HuH-7.5 (cell line): ENCODE measurements at regions not wholly inside any gene's neighbourhood (a gene's known extent, or its start where the extent isn't known, plus 50 kb on each side); places are given as distances from the start of the nearest gene placed in this dataset.

Source experiments
- DNase-seq: peaks from one replicate; pipeline ENCODE4 v3.0.0; 2011; ENCODE audit warnings: low spot score

GRCh38 chr12:92000597-92000996 lies 145.0 kb downstream of the BTG1 start:
- DNase-seq, result no peak

- no peak for DNase-seq
These were observed 145.8 kb downstream of the BTG1 start for GRCh38 chr12:91999823-92000222.

DNA sequence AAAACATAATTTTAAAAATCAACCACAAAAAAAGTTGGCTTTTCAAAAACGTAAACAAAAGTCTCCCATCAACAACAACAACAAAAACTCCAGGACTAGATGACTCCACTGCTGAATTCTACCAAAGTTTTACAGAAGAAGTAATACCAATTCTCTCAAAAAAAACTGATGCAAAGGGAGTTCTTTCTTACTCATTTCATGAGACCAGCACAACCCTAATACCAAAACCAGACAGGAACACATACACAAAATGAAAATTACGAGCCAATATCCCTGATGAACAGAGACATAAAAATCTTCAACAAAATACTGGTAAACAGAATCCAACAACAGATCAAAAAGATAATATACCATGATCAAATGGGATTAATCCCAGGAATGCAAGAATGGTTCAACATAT lies 147.3 kb downstream of the BTG1 start:
- no peak for DNase-seq

GRCh38 chr12:91994208-91994797 lies 151.3 kb downstream of the BTG1 start:
- no peak for DNase-seq

DNA sequence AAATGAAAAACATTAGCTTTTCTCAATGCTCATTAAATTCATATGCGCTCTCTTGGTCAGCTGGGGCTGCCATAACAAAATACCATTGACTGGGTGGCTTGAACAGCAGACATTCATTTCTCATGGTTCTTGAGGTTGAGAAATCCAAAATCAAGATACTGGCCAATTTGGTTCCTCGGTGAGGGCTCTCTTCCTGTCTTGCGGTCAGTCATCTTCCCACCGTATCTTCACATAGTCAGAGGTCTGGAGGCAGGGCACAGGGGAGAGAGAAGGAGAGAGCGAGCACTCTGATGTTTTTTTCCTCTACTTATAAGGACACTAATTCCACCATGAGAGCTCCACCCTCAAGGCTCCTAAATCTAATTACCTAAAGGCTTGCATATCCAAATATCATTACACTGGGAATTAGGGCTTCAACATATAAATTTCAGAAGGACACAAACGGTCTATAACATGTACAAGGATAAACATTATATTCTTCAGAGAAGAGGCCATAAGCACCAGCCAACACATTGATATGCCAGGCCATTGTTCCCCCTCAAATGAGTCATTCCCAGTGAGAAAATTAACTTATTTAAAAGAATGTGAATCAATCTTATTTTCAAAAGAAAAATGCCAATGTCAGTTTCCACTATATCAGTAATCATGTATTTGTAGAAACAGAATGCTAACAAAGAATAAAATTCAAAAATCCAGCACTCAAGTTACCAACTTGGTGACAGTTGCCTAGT lies 152.2 kb downstream of the BTG1 start:
- no peak for DNase-seq

- DNase-seq, result no peak
These were observed 154.1 kb downstream of the BTG1 start for GRCh38 chr12:91991399-91992187.

GRCh38 chr12:91990525-91990924 lies 155.1 kb downstream of the BTG1 start:
- no peak for DNase-seq

DNA sequence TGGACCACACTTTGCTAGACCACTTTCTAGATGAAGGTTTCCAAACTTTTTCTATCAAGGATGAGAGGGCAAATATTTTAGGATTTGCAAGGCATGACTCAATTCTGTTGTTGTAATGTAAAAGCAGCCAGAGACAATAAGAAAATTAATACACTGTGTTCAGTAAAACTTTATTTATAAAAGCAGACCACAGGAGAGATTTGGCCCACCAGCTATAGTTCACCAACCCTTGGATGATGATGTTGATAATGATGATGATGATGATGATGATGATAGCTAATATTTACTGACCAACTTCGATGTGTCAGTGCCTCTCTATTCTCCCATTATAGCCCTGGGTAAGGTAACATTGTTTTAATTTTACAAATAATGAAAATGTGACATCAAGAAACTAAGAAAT lies 156.5 kb downstream of the BTG1 start:
- DNase-seq, result no peak

DNA sequence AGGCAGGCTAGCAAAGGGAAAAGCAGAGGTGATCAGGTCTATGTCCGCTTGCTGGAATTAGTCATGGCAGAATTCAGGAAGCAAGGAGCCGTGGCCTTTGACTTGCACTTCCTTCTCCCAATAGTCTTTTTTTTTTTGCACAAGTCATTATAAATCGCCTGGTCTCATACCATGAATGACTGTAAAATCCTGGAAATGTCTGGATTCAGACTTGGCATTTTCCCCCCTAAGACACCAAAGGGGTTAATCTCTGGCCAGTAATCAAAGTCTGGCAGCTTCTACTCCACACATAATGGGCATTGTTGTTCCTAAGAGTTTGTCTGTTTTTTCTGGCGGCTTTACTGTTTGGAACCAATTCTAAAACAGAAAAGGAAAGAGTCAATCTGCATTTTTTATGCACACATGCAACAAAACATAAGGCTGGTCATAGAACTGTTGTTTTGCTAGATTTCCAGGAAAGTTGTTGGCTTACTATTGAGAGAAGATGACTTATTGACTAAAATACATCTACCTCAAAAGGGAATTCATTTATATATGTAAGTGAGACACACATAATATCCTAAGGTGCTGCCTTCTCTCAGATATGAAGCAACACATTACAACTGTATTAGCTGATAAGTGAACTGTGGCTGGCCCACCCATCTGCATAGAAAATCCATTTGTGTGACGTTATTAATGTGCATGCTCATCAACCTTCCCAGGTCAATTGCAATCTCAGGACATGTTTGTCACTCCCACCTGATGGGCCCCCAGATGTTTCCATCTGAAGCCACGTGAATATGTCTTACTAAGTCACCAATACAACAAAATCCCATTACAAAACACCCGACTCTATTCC lies 157.3 kb downstream of the BTG1 start:
- no peak for DNase-seq

DNA sequence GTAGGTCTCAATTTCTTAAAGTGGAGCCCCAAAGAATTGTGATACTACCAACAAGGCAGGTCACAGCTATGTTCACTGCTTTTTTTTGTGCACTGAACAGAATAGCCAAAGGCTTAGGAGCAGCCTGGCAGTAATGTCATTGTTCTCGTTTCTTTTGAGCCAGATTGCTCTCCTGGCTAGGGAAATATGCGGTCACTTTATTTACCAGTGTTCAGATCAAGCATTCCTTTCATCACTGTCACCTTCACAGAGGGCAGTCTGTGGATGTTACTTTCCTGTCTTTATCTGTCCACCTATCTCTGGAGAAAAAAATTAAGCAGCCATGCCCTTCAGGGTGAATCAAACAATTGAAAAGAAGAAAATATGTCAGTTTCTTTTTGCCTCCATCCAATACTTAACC lies 159.6 kb downstream of the BTG1 start:
- DNase-seq, result no peak

DNA sequence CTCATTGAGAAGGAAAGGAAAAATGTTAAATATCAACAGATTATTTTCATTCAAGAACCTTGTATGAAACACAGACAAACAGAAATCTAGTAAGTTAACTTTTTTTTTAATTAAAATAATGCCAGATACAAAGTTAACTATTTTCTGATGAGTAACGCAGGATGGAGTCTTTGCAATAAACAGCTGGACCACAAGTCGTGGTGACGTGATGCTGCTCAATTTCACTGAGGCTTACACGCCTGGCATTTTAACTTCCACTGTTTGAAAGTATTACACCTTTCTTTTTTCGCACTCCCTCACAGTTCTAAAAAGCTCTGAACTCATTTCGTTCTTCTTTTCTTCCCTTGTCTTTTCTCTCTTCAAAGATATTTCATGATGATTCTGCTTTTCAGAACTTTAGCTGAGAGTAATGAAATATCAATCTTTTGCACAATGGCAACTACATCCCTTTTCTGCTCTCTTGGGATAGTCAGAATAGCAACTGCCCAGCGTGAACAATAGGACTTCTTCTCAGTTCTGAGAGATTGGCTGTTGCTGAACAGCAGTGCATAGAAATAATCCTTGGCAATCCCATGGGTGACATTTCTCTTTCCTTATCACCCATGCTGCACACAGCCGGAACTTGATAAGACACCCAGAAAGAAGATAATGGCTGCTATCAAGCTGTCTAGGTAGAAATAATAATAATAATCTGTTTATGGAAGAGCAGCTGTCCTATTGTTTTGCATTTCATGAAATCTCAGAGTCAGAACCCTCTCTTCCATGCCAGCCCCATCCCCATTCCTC lies 160.5 kb downstream of the BTG1 start:
- no peak for DNase-seq

DNA sequence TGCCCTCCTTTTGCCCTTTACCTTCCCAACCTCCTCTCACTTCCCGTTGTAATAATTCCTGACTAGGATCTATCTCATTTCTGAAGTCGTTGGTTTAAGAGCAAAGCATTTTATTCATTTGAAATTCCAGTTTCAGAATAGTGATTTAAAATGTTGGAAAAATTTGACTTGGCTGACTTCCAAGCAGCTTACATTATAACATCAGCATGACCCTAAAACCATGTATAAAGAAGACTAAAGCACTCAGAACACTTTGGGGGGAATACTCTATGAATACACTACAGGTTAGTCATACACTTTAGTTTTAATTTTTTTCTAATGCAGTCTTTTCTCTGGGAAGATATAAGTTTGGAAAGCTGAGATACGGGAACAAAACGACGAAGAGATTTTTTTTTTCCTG lies 161.1 kb downstream of the BTG1 start:
- DNase-seq, result no peak

DNA sequence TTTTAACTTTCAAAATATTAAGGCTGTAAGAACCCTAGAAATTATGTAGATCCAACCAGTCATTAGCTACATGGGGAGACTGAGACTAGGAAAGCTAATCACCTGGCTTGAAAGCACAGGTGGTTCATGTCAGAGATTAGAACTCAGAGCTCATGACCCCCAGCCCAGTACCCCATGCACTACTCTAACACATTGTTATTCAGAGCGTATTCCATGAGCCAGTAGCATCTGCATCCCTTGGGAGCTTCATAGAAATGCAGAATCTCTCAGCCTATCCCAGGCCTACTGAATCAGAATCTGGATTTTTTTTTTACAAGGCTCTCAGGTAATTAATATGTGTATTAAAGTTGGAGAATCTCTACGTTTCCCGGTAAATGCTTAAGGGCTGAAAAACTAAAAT lies 161.7 kb downstream of the BTG1 start:
- DNase-seq, result no peak

DNA sequence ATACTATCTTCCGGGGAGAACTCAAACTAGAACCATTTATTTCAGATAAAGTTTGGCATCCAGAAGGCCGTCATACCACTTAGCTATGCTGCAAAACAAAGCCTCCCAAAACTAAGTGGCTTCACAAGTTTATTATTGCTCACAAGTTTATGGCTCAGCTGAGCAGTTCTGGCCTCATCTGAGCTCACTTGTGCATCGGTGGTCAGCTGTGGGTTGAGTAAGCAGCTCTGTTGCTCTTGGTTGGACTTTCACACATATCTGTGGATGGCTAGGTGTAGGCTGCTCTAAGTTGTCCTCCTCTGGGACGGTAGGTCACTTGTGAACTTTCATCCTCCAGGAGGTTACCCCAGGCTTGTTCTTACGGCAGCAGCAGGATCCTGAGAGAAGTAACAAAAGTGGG lies 162.7 kb downstream of the BTG1 start:
- no peak for DNase-seq

DNA sequence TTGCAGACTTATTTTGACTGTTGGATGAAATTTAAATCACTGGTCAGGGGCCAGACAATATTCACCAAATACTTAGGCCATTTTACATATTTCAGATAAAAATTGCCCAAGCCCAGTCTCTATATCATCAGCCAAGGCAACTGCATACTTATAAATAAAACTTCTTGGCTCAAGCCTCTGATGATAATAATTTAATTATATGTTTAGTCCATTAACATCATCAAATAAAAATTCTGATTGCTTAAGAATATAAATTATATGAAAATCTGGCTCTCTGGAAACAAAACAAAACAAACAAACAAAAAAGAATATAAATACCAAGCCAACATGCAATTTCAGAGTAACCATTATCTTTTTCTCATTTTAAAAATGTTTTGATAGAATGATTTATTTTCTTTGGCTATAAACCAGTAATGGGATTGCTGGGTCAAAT lies 165.2 kb downstream of the BTG1 start:
- DNase-seq, result no peak

DNA sequence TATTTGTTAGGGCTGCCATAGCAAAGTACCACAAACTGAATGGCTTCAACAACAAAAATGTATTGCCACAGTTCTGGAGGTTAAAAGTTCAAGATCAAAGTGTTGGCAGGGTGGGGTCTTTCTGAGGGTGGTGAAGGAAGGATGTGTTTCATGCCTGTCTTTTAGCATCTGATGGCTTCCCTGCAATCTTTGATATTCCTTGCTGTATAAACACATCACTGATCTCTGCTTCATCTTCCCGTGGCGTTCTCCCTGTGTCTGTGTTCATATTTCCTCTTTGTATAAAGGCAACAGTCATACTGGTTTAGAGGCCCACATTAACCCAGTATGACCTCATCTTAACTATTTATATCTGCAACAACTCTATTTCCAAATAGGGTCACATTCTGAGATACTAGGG lies 167.5 kb downstream of the BTG1 start:
- no peak for DNase-seq

DNA sequence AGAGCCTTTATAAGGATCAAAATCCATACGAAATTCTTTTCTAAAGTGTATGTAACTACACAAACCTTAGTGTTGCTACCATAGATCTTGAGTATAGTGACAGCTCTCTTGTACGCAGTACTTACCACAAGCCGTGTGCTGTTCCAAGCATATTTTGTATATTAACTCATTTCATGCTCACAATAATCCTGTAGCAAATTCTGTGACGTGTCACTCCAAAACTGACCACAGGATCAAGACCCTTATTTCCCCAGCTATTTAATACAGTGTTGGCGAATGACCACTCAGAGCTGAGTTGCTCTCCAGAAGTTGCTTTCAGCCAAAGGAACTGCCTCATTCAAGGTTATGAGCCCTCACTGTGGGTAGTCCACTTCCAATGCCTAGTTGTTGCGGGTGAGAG lies 169.8 kb downstream of the BTG1 start:
- no peak for DNase-seq

DNA sequence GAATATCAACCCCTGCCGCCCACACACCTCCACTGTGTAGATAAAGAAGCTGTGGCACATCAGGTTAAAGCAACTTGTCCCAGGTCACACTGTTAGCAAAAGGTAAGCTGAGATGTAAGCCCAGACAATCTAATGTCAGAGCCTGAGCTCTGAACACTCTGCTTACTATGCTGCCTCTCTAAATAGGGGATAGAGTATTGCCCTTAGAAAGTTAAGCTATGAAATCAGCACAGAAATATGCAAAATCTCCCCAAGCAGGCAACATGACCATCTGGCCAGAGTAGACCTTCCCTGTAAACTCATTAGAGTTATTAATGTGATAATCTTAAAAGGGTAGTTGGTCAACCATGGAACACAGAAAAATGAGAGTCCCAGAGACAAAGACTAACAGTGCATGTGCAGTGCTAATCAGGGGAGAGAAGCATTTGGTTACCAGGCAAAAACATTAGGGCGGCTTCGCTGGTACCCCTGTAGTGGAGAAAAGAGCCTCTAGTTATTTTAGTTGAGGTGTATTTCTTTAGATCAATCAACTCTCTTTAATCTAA lies 171.0 kb downstream of the BTG1 start:
- no peak for DNase-seq

DNA sequence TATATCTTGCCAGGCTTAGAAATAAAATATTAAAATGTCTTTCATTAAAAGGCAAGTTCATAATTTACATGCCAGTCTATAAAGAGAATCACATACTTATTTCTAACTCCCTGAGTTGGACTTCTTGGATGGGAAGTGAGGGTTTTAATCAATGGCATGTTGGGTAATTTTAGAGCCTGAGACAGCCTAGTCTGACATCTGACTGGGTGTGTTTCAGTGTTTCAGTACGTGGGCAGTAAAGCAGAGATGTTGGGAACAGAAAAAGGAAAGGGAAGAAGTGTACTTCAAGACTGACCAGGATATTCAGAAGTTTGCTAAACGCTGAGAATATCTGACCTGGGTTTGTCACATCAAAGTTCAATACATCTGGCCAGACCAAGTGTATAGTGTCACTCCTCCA lies 171.8 kb downstream of the BTG1 start:
- DNase-seq, result no peak

GRCh38 chr12:91972896-91973295 lies 172.8 kb downstream of the BTG1 start:
- DNase-seq, result no peak

DNA sequence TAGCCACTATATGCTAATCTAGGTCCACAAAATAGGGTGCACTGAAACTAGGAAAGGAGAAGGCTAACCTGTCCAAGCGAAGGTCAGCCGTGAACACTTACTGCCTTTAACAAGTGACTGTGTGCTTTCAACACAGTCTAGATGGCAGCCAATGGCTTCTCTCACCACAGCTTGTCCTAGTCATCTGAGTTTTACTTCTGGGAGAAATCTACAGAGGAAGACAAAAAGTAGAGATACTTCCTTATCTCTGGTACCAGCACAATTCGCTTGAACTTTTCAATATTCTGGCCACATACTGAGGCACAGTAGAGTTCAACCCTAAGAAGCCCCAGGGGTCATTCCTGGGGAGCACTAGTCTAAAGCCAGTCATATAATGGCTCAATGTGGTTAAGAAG lies 176.9 kb downstream of the BTG1 start:
- no peak for DNase-seq
